Superior temporal gyrus (tissue), 1 donor: ENCODE measurements at regions not wholly inside any gene's neighbourhood (a gene's known extent, or its start where the extent isn't known, plus 50 kb on each side); places are given as distances from the start of the nearest gene placed in this dataset.

Experiments
- DNase-seq: peaks from one replicate; pipeline ENCODE4 v3.0.0-alpha.2; 2016; ENCODE audit errors: extremely low spot score

DNA sequence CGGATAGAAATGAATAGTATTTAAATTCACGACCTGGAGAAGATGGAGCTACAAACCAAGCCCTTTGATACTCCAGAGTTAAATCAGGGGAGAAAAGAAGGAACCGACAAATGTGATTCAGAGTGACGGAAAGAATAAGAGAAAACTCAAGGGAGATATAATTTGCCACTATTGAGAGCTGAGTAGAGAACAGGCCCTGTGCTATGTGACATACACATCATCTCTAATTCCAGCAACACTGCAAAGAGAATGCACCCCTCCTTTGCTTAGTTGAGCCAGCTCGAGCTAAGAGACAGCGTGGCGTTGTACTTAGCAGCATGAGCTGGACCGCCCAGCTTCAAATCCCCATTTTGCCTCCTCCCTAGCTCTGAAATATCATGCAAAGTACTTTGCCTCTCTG lies 266.4 kb upstream of the TENM3 start:
- DNase-seq: no peak

DNA sequence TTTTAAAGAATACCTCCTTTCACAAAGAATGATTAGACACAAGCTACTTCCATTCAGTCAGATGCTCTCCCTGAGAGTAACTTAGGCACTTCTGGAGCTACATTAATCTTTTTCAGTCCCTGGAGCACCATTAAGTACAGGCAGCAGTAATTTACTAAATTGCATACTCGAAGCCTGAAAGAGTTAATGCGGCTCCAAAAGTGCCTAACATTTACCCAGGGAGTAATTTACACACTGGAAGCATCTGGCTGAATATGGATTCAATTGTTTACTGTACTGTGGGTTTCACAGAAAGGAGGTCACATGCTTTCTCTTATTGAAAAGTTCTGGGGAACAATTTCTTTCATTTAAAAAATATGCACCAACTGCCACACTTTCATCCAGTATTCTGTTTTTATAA lies 260.8 kb upstream of the TENM3 start:
- no peak for DNase-seq

DNA sequence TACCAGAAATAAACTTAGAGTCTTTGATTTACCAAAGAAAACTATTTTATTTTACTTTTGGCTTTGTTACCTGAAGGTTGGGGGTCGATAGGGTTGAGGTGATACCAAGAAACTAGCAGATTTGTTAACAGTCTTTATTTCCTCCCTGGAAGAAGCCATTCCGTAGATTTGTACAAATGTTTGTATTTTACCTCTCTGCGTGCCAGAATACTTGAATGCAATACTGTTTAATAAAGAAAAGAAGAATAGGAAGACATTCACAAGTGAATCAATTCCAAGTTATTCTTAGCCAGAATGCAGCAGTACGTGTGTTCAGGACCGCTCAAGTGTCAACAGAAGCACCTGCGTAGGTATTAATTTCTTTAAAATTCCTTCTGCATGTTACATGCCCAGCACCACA lies 260.3 kb upstream of the TENM3 start:
- no peak for DNase-seq

DNA sequence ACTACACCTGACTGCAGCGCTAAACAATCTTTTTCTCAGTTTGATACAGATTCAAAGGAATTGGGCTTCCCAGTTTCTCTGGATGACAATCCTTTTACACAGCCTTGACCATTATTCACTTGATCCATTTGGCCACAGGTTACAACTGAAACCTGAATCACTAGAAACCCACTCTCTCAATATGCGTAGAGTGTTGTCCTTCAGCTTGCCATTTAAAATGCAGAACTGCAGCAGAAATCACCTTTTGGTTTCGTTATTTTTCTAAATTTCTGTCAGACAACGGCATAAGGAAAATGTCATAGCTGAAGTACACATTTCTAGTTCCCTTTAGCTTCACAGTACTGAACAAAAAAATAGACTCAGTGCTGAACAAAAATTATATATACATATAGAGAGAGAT lies 255.8 kb upstream of the TENM3 start:
- no peak for DNase-seq

- DNase-seq: no peak
Observed at GRCh38 chr4:181989071-181989470, 254.1 kb upstream of the TENM3 start.

DNA sequence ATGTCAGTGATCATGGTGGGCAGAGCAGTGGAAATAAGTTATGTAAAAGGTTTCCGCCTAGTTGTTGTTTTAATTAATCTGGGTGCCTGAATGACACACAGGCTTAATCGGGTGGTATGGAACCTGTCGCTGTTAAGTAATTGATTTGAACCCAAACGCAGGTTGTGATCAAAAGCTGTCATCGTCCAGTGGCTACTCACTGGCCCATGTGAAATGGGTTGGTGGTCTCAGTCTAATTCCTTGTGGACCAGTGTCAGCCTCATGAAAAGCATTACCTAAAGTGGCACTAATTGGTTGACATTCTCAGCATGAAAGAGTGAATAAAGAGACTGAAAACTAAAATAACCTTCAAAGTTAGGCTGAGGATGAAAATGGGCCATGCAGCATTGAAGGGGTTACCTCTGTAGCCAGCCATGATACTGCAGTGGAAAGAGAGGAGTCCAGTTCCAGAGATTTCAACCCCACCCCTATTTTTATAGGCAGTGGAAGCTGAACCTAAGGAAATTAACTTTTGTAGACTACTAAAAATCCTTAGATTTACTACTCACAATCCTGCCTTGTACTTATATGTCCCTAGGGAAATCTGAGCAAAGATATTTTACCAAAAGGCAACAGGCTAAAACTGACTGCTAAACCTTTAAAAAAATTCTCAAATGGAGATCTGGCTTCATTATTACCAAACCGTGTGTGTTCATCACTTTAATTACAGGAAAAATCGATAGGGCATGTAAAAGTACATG lies 251.7 kb upstream of the TENM3 start:
- DNase-seq: no peak

- no peak for DNase-seq
Observed at GRCh38 chr4:181998398-181999295, 244.6 kb upstream of the TENM3 start.

GRCh38 chr4:182000077-182000476 lies 243.1 kb upstream of the TENM3 start:
- DNase-seq: no peak

DNA sequence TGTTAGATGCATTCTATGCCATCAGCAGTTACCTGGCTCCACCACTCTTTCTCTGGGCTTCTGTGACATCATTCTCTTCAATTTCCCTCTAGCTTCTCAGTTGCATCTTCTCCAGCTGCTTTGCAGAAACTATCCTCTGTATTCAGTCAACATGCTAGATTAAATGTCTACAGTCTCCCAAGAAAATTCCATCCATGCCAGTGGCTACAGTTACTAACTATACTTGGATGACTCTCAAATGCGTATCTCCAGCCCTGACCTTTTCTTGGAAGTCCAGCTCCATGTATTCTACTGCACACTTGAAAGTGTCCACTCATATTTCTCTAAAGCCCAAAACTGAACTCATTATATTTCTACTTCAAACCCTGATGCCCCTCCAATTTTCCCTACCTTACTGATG lies 232.3 kb upstream of the TENM3 start:
- no peak for DNase-seq

GRCh38 chr4:182014164-182014563 lies 229.0 kb upstream of the TENM3 start:
- DNase-seq: no peak

DNA sequence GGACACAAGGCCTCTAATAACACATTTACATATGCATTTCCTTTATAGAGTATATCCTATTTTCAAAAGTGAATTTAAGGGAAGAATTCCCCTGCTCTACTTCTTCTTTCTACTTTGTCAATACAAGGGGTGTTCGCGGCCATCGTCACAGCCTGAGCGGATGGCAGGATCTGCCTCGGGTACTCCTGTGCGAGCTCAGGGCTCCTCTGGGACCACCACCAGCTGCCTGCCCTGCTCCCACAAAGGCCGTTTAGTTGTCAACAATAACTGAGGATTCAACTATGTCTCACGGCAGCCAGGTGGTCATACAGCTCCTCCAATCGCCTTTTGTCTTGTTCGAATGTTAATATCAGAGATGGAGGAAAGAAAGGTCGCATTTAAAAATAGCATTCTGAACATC lies 228.2 kb upstream of the TENM3 start:
- no peak for DNase-seq

DNA sequence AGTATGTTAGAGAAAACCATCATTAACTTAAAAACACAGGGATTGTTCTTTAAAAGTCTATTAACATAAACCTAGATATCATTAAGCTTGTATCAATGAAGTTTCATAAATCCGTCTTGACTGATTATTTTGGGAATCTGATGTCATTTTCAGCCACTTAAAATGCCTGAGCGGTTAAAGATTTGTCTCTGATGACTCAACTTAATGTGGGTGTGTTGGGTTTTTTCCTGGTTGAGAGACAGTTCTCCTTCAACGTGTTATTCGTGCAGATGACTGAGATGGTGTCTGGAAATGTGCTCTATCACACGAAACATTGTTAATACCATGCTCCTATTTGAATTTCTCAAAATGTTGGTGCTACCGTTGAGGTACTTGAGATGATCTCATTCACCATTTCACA lies 227.3 kb upstream of the TENM3 start:
- no peak for DNase-seq

DNA sequence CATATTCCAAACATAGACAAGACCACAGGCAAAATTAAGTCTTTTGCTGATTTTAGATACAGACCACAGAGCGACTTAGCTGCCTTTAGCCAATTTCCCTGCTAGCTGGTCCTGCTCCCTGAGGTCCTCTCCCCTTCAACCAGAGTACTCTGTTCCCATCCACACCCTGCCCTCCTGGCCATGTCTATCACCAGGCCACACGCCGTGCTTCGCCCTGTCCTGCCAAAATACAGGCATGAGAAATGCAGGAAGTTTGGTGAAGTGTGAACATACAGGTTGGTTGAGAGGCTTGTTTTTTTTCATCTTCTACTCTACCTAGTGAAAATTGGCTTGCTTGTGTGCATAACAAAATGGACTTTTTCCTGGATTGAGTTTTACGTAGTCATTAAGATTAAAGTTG lies 226.2 kb upstream of the TENM3 start:
- DNase-seq: no peak

GRCh38 chr4:182018691-182019090 lies 224.5 kb upstream of the TENM3 start:
- DNase-seq: no peak

DNA sequence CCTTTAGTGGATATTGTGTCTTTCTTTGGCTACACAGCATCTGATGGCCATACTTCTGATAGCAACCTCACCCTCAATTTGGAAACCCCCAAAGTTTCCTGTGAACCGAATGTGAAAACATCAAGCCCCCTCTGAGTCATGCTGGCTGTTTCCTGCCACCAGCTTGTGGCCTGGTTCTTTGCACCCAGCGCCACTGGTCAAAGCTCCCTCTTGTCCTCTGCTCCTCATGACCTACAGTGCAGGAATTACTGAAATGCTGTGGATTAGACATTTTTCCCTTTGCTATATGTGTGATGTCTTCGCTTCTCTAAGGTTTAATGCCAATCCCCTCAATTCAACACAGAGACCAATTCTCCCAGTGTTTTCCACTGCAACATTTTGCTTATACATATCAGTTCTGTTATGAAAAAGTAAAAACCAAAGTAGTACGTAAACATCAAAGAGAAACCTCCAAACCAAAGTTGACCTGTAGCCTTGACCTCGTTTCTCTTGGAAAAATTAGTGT lies 224.0 kb upstream of the TENM3 start:
- DNase-seq: no peak

GRCh38 chr4:182022909-182023308 lies 220.3 kb upstream of the TENM3 start:
- no peak for DNase-seq

DNA sequence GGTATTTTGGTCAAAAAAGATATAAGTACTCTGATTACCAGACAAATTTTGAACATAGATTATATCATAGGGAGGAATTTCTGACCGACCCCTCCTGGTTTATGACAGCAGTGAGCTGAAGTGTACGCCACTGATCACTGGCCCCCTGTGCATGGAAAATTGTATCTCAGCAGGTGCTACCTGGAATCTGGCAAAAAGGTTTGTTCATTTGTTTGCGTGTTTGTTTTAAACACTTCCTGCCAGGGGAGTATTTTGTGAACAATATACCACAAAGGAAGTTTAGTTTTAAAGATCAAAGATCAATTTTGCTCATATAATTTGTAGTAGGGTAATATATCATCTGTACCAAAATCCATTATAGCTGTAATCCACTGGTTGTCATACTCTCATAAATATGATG lies 219.7 kb upstream of the TENM3 start:
- DNase-seq: no peak

- DNase-seq: no peak
Observed at GRCh38 chr4:182042945-182043344, 200.3 kb upstream of the TENM3 start.

DNA sequence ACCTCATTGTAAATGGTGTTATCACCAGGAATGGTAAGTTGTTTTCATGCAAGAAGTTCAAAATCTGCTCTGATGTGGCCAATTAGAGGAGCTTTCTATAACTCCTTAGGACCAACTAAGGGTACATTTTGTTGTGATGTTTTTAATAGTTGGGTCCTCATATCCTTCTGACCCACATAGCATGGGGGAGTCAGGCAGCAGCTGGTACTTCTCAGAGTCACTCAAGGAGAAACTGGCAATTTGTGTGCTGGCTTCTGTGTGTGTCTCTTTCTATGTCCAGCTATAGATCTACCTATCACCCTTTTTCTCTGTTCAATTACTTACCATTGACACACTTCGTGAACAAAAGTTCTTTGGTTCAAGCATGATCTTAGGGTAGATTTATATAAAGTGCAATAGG lies 194.3 kb upstream of the TENM3 start:
- no peak for DNase-seq

DNA sequence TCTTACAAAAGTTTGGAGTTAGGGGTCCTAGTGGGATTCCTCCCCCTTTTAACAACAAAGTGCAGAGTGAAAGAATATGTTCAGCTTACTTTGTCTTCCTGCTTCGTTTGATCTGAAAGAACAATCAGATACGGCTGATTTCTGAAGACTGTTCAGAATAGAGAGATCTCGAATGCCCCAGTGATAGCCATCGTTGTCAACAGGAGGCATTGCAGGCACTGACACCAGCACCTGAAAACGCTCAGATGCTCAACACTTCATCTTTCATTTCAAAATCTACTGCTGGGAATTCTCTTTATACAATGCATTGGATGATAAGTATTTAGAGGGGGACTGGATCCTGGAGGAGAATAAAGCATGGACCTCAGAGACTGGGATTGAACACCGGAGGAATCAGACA lies 186.3 kb upstream of the TENM3 start:
- no peak for DNase-seq

DNA sequence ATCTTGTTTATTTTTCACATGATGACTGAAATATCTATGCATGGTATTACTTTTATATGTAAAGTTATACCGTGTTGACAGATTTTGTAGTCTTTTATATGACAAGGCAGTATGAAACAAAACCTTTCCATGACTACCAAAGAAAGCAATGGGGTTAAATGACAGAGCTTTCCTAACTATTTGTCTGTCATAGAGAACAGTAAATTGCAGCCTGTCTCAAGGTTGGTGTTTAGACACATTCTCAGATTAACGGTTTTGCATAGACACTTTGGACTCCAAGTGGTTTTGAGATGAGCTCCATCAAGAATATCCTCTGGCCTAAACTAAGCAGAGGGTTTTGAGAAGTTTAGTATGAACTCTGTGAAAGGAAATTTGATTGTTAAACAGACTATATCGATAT lies 180.7 kb upstream of the TENM3 start:
- no peak for DNase-seq

- no peak for DNase-seq
Observed at GRCh38 chr4:182062936-182063335, 180.3 kb upstream of the TENM3 start.

- DNase-seq: no peak
Observed at GRCh38 chr4:182063651-182064050, 179.6 kb upstream of the TENM3 start.
